ENCODE measurements at regions not wholly inside any gene's neighbourhood (a gene's known extent, or its start where the extent isn't known, plus 50 kb on each side); places are given as distances from the start of the nearest gene placed in this dataset.
A peak's percentile ranks its signal among the peaks of the same experiment; 100 is the strongest.

DNA sequence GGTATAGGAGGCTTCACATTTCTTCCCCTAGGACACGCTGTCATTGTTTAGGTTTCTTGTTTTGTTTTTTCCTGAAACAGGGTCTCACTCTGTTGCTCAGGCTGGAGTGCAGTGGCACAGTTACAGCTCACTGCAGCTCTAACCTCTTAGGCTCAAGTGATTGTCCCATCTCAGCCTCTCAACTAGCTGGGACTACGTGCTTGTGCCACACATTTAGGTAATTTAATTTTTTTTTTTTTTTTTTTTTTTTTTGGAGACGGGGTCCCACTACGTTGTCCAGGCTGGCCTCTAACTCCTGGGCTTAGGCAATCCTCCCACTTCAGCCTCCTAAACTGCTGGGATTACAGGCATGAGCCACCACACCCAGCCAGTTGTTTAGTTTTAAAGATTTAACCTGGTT is 66.2 kb downstream of the EXOSC2 start:
- Histone ChIP-seq H3K9ac (no peak overlapping the region), H3K4me3 (no peak overlapping the region), H3F3A (ENCODE audit: low read depth) (peaks cover 11% of the 10 kb centered on the region), H3K4me2 (no peak overlapping the region), H3K9me3 (ENCODE audit: low read depth) (no peaks in the 10 kb centered on the region), H3K27me3 (no peaks in the 10 kb centered on the region), H3K27ac (no peak overlapping the region), H4K20me1 (ENCODE audit: low read depth) (peaks cover 26% of the 10 kb centered on the region), H3K36me3 (no peaks in the 10 kb centered on the region), H2AFZ (replicated peaks) (no peak overlapping the region), H3K4me1 (peaks cover 10% of the 10 kb centered on the region), H3K79me2 (ENCODE audit: low read depth) (peaks cover 37% of the 10 kb centered on the region)
- no peaks in the 10 kb centered on the region for H3K9me3 Mint-ChIP-seq
- H3K4me3 Mint-ChIP-seq = no peak overlapping the region
- no peak overlapping the region for H3K27ac Mint-ChIP-seq
- TF ChIP-seq EZH2 (IDR thresholded peaks at IDR 0.05) = no peak
- TF ChIP-seq, protein P1, sequence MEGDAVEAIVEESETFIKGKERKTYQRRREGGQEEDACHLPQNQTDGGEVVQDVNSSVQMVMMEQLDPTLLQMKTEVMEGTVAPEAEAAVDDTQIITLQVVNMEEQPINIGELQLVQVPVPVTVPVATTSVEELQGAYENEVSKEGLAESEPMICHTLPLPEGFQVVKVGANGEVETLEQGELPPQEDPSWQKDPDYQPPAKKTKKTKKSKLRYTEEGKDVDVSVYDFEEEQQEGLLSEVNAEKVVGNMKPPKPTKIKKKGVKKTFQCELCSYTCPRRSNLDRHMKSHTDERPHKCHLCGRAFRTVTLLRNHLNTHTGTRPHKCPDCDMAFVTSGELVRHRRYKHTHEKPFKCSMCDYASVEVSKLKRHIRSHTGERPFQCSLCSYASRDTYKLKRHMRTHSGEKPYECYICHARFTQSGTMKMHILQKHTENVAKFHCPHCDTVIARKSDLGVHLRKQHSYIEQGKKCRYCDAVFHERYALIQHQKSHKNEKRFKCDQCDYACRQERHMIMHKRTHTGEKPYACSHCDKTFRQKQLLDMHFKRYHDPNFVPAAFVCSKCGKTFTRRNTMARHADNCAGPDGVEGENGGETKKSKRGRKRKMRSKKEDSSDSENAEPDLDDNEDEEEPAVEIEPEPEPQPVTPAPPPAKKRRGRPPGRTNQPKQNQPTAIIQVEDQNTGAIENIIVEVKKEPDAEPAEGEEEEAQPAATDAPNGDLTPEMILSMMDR (IDR thresholded peaks at IDR 0.05) = no peak
- no peak for TF ChIP-seq EZH2phosphoT487 (IDR thresholded peaks at IDR 0.05)
- no peaks in the 10 kb centered on the region for H3K27me3 Mint-ChIP-seq (ENCODE audit: insufficient read depth, low read depth)
- no peak for DNase-seq (ENCODE audit: low spot score)
- H3K4me1 Mint-ChIP-seq = peaks cover 35% of the 10 kb centered on the region
- peaks cover 4% of the 10 kb centered on the region for H3K36me3 Mint-ChIP-seq

GRCh38 chr9:130763331-130764171 is 70.0 kb downstream of the EXOSC2 start:
- H3K4me1 Mint-ChIP-seq = peaks cover 42% of the 10 kb centered on the region

GRCh38 chr9:130765137-130766020 is 69.7 kb upstream of the ABL1 start:
- Histone ChIP-seq H2AFZ (replicated peaks) (no peak overlapping the region), H3K4me3 (no peak overlapping the region), H3K27me3 (no peaks in the 10 kb centered on the region), H3K27ac (no peak overlapping the region), H3K79me2 (ENCODE audit: low read depth) (peaks cover 61% of the 10 kb centered on the region), H3F3A (ENCODE audit: low read depth) (no peaks in the 10 kb centered on the region), H4K20me1 (ENCODE audit: low read depth) (peaks cover 30% of the 10 kb centered on the region), H3K36me3 (no peaks in the 10 kb centered on the region), H3K4me1 (peaks cover 23% of the 10 kb centered on the region), H3K9ac (no peak overlapping the region), H3K4me2 (no peak overlapping the region), H3K9me3 (ENCODE audit: low read depth) (no peaks in the 10 kb centered on the region)
- H3K27ac Mint-ChIP-seq = peak overlapping the region; percentile 76
- H3K9me3 Mint-ChIP-seq = no peaks in the 10 kb centered on the region
- no peak overlapping the region for H3K4me3 Mint-ChIP-seq
- peaks cover 2% of the 10 kb centered on the region for H3K36me3 Mint-ChIP-seq
- TF ChIP-seq, protein P1 (IDR thresholded peaks at IDR 0.05) = no peak
- no peak for TF ChIP-seq EZH2 (IDR thresholded peaks at IDR 0.05)
- TF ChIP-seq EZH2phosphoT487 (IDR thresholded peaks at IDR 0.05) = no peak
- peaks cover 40% of the 10 kb centered on the region for H3K4me1 Mint-ChIP-seq
- no peak for DNase-seq (ENCODE audit: low spot score)
- no peaks in the 10 kb centered on the region for H3K27me3 Mint-ChIP-seq (ENCODE audit: insufficient read depth, low read depth)

More at GRCh38 chr9:130763331-130764171, 70.0 kb downstream of the EXOSC2 start:
- no peak overlapping the region for H3K9ac ChIP-seq
- H4K20me1 ChIP-seq (ENCODE audit: low read depth) = peaks cover 30% of the 10 kb centered on the region
- Mint-ChIP-seq H3K36me3 (peaks cover 4% of the 10 kb centered on the region), H3K9me3 (no peaks in the 10 kb centered on the region), H3K27me3 (ENCODE audit: insufficient read depth, low read depth) (no peaks in the 10 kb centered on the region), H3K4me3 (no peak overlapping the region), H3K27ac (peak overlapping the region; percentile 82)
- no peak overlapping the region for H2AFZ ChIP-seq (replicated peaks)
- H3K9me3 ChIP-seq (ENCODE audit: low read depth) = no peaks in the 10 kb centered on the region
- H3K79me2 ChIP-seq (ENCODE audit: low read depth) = peaks cover 63% of the 10 kb centered on the region
- H3K27me3 ChIP-seq = no peaks in the 10 kb centered on the region
- no peaks in the 10 kb centered on the region for H3F3A ChIP-seq (ENCODE audit: low read depth)
- no peak overlapping the region for H3K4me2 ChIP-seq
- H3K4me1 ChIP-seq = peaks cover 23% of the 10 kb centered on the region
- no peak overlapping the region for H3K4me3 ChIP-seq
- no peak for DNase-seq (ENCODE audit: low spot score)
- no peak overlapping the region for H3K27ac ChIP-seq
- TF ChIP-seq, protein P1 (IDR thresholded peaks at IDR 0.05) = no peak
- TF ChIP-seq EZH2 (IDR thresholded peaks at IDR 0.05) = no peak
- no peak for TF ChIP-seq EZH2phosphoT487 (IDR thresholded peaks at IDR 0.05)
- H3K36me3 ChIP-seq = no peaks in the 10 kb centered on the region

Data from neural progenitor cell (in vitro differentiated cells).